ENCODE measurements at regions not wholly inside any gene's neighbourhood (a gene's known extent, or its start where the extent isn't known, plus 50 kb on each side); places are given as distances from the start of the nearest gene placed in this dataset.

DNA sequence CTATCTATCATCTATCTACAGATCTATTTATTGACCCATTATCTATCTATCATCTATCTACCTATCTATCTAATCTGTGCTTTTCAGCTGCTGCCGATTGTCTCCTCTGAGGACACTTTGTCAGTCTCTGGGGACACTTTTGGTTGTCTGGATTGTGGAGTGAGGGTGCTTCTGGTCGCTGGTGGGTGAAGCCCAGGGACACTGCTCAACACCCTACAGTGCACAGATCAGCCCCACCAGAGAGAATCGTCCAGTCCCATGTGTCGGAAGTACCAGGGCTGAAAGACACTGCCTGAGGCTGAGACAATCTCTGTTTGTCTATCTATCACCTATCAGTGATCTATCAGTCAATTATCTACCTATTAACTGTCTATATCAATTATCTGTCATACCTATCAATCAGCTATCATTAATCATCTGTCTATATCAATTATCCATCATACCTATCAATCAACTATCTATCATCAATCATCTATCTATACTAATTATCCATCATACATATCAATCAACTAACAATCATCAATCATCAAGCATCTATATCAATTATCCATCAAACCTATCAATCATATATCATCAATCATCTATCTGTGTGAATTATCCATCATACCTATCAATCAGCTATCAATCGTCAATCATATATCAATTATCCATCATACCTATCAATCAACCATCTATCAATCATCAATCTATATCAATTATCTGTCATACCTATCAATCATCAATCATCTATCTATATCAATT is 70.0 kb upstream of the PPP2R3B start:
- TF ChIP-seq, protein P1, sequence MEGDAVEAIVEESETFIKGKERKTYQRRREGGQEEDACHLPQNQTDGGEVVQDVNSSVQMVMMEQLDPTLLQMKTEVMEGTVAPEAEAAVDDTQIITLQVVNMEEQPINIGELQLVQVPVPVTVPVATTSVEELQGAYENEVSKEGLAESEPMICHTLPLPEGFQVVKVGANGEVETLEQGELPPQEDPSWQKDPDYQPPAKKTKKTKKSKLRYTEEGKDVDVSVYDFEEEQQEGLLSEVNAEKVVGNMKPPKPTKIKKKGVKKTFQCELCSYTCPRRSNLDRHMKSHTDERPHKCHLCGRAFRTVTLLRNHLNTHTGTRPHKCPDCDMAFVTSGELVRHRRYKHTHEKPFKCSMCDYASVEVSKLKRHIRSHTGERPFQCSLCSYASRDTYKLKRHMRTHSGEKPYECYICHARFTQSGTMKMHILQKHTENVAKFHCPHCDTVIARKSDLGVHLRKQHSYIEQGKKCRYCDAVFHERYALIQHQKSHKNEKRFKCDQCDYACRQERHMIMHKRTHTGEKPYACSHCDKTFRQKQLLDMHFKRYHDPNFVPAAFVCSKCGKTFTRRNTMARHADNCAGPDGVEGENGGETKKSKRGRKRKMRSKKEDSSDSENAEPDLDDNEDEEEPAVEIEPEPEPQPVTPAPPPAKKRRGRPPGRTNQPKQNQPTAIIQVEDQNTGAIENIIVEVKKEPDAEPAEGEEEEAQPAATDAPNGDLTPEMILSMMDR (conservative IDR thresholded peaks at IDR 0.05) = no peak
- no peak overlapping the region for H3K27ac ChIP-seq

DNA sequence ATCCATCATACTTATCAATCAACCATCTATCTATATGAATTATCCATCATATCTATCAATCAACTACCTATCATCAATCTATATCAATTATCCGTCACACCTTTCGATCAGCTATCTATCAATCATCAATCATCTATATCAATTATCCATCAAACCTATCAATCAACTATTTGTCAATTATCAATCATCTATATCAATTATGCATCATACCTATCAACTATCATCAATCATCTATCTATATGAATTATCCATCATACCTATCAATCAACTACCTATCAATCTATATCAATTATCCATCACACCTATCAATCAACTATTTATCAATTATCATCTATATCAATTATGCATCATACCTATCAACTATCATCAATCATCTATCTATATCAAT is 70.6 kb upstream of the PPP2R3B start:
- H3K27ac ChIP-seq = no peak overlapping the region
- TF ChIP-seq, protein P1 (conservative IDR thresholded peaks at IDR 0.05) = no peak

DNA sequence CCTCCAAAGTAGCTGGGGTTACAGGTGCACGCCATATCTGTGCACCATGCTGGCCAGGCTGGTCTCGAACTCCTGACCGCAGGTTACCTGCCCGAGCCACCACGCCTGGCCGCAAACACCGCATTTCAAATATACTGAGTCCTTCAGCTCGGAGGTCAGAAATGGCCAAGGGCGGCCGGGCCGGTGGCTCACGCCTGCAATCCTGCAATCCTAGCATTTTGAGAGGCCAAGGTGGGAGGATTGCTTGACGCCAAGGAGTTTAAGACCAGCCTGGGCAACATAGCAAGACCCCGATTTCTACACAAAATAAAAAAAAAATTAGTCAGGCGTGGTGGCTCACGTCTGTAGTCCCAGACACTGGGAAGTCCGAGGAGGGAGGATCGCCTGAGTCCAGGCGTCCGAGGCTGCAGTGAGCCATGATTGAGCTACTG is 71.9 kb upstream of the PPP2R3B start:
- H3K27ac ChIP-seq = no peak overlapping the region
- TF ChIP-seq, protein P1 (conservative IDR thresholded peaks at IDR 0.05) = no peak

DNA sequence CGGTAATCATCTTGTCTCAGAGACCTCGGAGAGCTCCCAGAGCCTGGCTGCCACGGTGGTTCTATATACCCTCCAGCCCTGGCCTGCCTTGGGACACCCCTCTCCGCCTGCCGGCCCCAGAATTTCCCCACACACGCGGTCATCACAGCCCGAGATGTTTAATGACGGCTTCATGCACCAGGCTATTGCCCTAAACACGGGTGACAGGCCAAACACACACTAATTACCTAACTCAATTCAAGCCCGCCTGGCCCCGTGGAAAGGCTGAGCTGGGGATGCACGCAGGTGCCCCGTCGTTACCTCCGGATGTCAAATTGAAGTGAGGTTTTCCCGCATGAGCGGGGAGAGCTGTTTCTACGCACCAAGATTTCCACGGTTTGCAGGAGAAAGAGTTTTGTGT is 72.9 kb upstream of the PPP2R3B start:
- TF ChIP-seq, protein P1 (conservative IDR thresholded peaks at IDR 0.05) = no peak
- no peak overlapping the region for H3K27ac ChIP-seq

DNA sequence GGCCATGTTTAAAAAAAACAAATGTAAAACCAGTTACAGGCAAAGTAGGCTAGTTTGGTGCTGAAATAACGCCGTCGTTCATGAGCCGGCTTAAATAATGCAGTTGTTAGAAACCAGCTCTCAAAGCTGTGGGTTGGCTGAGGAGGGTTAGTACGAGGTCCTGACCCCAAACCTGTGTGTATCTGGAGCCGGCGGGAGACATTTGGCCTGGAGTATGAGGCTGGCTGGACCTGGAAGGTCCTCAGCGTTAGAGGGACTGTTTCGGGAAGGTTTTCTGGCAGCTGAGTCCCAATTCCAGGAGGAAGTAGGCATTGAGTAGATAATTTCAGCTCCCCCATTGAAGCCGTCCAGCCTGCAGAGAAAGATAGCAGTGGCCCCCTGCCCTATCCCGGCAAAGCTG is 73.4 kb upstream of the PPP2R3B start:
- TF ChIP-seq, protein P1 (conservative IDR thresholded peaks at IDR 0.05) = no peak
- no peak overlapping the region for H3K27ac ChIP-seq

DNA sequence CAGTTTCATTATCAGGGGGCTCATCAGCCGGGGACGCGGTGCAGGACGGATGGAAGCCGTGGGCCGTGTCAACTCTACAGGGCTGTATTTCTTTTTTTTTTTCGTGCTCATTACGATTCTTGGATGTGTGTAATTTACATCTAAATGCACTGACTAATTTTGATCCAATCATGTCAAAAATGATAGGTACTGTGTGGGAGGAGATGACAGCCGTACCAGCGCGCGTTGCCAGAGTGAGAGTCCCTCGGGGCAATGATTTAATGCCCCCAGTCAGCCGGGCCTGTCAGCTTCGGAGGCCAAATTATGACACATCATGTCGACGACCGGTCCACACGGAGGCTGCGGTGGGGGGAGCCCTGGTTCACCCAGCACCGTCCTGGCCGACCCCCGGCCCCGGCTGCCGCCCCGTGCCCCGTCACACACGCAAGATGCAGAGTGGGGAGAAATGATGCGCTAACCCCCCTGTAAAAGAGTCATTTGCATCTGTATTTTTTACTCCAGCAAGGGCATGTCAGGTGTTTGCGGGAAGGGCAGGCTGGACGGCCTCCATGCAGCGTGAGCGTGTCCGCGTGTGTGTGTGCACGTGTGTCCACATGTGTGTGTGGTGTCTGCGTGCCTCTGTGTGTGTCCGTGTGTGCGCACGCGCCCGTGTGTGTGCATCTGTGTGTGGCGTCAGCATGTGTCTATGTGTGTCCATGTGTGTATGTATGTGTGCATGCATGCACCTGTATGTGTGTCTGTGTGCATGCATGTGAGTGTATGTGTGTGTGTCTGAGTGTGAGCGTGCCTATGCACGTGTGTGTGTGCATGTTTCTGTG is 74.3 kb upstream of the PPP2R3B start:
- TF ChIP-seq, protein P1 (conservative IDR thresholded peaks at IDR 0.05) = no peak
- H3K27ac ChIP-seq = no peak overlapping the region

DNA sequence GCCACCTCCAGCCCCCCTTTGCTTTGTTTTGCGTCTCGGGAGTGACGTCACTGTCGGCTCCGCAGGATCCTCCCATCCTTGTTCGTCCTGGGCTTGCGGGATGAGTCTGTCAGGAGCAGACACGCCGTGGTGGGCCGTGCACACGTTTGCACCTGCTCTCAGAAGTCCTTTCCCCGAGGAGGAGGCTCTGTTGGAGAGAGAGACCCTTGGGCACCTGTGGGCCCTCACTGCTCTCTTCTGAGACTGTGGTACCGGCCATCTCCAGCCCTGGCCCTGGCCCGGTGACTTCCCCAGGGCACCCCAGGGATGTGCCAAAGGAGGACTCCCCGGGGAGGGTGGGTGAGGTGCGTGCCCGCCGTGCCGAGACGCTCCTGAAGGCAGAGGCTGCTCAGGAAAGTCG is 76.1 kb upstream of the PPP2R3B start:
- H3K27ac ChIP-seq = no peak overlapping the region
- TF ChIP-seq, protein P1 (conservative IDR thresholded peaks at IDR 0.05) = no peak
